GM18868 (cell line): ENCODE measurements at regions not wholly inside any gene's neighbourhood (a gene's known extent, or its start where the extent isn't known, plus 50 kb on each side); places are given as distances from the start of the nearest gene placed in this dataset.
"Not testable (repeated sequence)": the region's sequence is repeated elsewhere in the genome, so short reads cannot be mapped to it uniquely, and the experiment has no call there.

Experiments
- ATAC-seq: cut with Tn5 transposase; IDR thresholded peaks from one replicate; pipeline ENCODE4 v1.9.1; 2021; ENCODE audit warnings: mild to moderate bottlenecking, moderate library complexity; ENCODE audit not compliant: unreplicated experiment

- no peak for ATAC-seq
These were observed 285.3 kb upstream of the KITLG start for GRCh38 chr12:88865537-88865936.

DNA sequence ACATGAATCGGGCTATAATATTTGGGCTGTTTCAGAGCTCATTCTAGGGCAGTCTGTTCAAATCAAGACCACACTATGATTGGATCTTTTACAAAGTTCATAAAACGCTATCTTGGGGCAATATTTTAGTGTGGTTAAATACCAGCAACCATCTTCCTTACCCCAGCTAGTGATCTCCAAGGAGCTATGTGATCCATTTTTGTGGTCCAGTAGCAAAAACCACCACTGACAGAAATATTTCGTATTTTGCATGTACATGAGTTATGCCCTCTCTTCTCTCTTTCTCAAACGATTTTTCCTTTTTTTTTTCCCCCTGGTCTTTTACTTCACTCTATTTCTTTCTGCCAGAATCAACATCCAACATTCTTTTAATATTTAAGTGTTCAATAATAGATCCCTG, 280.6 kb upstream of the KITLG start:
- ATAC-seq, result no peak

DNA sequence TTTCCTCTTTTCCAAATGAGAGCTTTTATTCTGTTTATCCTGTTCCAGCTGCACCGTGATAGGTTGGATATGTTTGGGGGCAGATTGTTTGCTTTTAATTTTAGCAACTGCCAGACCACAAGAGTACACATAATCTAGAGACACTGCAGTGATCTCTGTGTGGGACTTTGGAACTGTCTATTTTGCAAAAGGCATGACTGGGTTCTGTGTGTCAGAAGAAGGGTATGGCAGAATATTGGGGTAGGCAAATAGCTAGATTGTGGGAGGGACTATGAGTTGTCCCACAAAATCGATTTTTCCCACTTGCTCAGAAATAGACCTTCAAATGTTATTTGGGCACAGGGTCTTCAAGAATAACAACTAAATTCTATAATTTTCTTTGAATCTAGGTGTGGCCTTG, 275.9 kb upstream of the KITLG start:
- ATAC-seq, result no peak

DNA sequence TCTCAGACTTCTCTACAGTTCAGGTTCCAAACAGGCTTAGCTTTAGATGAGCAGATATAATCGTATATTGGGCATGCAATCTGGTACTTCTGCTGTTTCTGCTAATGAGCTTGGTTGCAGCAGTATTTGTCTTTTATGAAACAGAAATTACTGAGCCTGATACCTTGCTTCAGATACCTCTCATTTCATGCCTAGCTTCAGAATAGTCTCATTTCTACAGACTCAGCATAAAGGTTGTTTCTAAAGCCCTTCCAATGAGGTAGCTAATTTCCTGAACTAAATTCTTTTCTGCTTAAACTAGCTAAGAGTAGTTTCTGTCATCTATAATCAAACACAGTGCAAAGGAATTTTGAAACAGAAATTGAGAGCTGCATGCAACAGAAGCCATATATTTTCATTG, 275.0 kb upstream of the KITLG start:
- no peak for ATAC-seq

DNA sequence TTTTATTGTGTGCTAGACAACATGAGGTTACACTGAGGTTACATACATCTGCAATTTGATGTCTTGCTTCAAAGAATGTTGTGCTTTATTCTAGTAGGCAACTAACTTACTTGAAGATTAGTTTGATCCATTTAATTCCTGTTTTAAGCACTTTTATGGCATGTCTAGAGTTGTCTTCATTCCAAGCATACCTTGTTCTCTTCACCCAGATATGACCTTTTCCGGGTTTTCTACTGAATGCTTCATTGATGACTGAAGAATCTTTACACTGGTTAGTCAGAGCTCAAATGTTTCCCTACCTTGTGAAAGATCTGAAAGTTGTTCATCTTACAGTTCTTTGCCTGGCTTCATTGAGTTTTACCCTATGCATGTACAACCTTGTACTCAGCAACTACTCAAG, 274.0 kb upstream of the KITLG start:
- no peak for ATAC-seq

DNA sequence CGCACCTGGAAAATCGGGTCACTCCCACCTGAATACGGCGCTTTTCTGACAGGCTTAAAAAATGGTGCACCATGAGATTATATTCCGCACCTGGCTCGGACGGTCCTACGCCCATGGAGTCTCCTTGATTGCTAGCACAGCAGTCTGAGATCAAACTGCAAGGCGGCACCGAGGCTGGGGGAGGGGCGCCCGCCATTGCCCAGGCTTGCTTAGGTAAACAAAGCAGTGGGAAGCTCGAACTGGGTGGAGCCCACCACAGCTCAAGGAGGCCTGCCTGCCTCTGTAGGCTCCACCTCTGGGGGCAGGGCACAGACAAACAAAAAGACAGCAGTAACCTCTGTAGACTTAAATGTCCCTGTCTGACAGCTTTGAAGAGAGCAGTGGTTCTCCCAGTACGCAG, 267.0 kb upstream of the KITLG start:
- not testable (repeated sequence) for ATAC-seq

GRCh38 chr12:88844426-88844825, 264.2 kb upstream of the KITLG start:
- no peak for ATAC-seq

DNA sequence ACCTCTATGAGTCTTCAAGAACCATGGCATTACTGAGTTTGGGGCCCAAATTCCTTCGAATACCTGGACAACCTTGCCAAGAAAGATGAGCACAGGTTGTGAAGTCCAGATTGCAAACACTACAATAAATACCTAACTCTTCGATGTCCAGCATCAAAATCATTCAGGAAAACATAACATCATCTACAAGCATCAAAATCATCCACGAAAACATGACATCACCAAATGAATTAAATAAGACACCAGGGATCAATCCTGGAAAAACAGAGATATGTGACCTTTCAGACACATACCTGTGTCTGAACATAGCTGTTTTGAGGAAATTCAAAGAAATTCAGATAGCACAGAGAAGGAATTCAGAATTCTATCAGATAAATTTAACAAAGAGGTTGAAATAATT, 262.0 kb upstream of the KITLG start:
- no peak for ATAC-seq

GRCh38 chr12:88839486-88839885, 259.2 kb upstream of the KITLG start:
- ATAC-seq, result no peak

DNA sequence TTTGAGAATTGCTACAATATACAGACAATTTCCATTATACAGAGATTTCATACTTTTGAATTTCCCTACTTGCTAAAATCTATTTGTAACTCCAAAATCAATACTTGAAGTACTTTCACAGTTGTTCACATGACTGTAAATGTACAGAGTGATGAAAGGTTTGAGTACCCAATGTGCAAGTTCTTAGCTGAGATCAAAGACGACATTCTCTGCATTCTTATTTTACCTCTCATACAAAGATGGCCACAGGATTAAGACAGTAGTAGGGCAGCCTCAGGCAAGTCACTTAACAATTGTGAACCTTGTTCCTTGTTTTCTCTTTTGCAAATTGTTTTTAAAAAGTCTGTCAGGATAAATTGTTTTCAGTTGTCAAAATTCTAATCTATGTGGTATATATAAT, 255.9 kb upstream of the KITLG start:
- ATAC-seq, result no peak

GRCh38 chr12:88834226-88834625, 254.0 kb upstream of the KITLG start:
- no peak for ATAC-seq

GRCh38 chr12:88833641-88834116, 253.4 kb upstream of the KITLG start:
- ATAC-seq, result no peak

GRCh38 chr12:88828537-88828936, 248.3 kb upstream of the KITLG start:
- not testable (repeated sequence) for ATAC-seq

- ATAC-seq, result no peak
These were observed 239.7 kb upstream of the KITLG start for GRCh38 chr12:88820012-88820411.

DNA sequence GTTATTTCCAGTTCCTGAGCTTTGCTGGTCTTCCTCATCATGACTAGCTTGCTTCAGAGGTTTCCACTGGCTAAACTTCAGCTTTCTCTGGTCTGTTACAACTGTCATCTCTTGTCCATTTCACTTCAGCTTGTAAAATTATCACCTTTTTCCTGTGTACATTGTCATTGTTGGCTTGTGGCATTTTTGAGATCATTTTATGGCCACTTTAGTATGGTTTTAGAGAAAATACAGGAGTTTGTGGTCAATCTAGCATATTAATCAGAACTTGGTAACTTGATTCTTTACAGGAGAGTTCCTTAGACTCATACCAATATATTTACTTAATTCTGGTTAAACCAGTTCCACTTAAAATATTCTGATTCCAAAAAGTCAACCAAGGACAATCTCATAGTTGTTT, 235.9 kb upstream of the KITLG start:
- no peak for ATAC-seq

DNA sequence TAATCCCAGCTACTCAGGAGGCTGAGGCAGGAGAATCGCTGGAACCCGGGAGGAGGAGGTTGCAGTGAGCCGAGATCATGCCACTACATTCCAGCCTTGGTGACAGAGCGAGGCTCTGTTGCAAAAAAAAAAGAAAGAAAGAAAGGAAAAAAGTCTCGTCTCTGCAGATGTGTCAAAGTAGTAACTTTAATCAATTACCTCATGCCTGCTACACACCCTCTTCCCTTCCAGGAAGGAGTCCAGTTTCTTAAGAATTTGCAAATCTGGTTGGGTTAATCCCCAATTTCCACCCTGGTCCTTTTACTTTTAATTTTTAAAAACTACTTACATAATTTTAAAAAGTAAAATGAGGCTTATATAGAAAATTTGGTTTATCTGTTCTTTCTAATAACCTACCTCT, 234.5 kb upstream of the KITLG start:
- no peak for ATAC-seq

- ATAC-seq, result no peak
These were observed 232.3 kb upstream of the KITLG start for GRCh38 chr12:88812610-88813009.

DNA sequence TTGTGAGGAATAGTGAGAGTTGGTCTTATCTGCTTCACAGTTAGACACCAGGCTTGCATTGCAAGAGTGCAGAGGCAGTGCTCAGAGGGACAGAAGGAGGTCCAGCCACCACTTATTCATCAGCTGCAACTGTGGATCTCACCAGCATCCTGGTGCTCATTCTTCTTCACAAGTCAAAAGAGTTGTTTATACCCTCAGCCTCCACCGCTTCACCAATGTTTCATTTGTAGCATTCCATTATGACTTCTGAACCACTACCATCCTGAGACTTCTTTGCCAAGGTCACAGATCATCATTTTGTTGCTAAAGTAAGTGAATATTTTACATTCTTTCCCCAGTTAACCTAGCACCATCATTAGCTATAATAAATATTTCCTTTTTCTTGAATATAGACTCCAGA, 230.5 kb upstream of the KITLG start:
- no peak for ATAC-seq

GRCh38 chr12:88809841-88810240, 229.6 kb upstream of the KITLG start:
- not testable (repeated sequence) for ATAC-seq

DNA sequence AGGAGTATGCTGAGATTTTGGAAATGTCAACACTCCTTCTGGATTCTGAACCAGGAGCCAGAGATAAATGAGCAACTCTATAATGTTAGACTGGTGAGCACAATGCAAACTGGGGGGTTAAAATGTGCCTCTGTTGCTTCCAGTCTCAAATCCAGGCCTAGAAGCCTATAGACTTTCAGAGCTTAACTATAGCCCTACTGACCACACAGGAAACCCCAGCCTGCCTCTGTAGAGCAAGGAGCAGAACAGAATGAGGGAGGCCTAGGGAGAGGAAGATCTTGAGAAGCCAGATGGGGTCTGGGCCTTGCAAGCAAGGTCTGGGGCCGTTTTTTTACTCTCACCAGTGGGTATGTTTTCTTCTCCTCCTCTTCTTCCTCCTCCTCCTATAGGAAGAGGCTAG, 225.4 kb upstream of the KITLG start:
- no peak for ATAC-seq

- no peak for ATAC-seq
These were observed 225.0 kb upstream of the KITLG start for GRCh38 chr12:88805286-88805685.

GRCh38 chr12:88802096-88802706, 221.9 kb upstream of the KITLG start:
- no peak for ATAC-seq
